GM12878 (cell line): ENCODE measurements at regions not wholly inside any gene's neighbourhood (a gene's known extent, or its start where the extent isn't known, plus 50 kb on each side); places are given as distances from the start of the nearest gene placed in this dataset.

Experiments
- ATAC-seq: fragments of 200-7000 bp; cut with Tn5 transposase; 3 replicates; pipeline ENCODE4 v1.9.1; 2020; ENCODE audit warnings: mild to moderate bottlenecking, moderate library complexity
- BruUV-seq: library from RNA; stranded (reverse); fragments of 400-500 nt; replicated peaks from 2 replicates; lab custom pipeline; 2021; lab: Mats Ljungman, UMichigan
- CTCF ChIA-PET: fragments of 300-600 bp; sonication (Branson Sonifier 250); formaldehyde crosslinking; extraction: SDS; loops from one replicate; lab custom pipeline; 2021; ENCODE audit warnings: inconsistent platforms; lab: Yijun Ruan, JAX
- POLR2A ChIA-PET: fragments of 350-600 bp; formaldehyde crosslinking; extraction: SDS; loops from one replicate; lab custom pipeline; 2021; ENCODE audit warnings: inconsistent platforms; lab: Charles Lee
- RAD21 ChIA-PET: fragments of 300-600 bp; sonication (Branson Sonifier 250); formaldehyde crosslinking; loops from one replicate; lab custom pipeline; 2023; ENCODE audit warnings: antibody characterized with exemption; ENCODE audit not compliant: unreplicated experiment; lab: Charles Lee
- SMC1A ChIA-PET: fragments of 300-600 bp; sonication (Branson Sonifier 250); formaldehyde crosslinking; loops from one replicate; lab custom pipeline; 2023; ENCODE audit not compliant: unreplicated experiment, uncharacterized antibody; lab: Charles Lee
- DNase-seq: peaks from one replicate; pipeline ENCODE4 v3.0.0-alpha.2; 2011; ENCODE audit warnings: low read depth, low spot score
- FAIRE-seq: peaks from 3 replicates; lab custom pipeline; 2011; peaks lifted over from hg19 to GRCh38; lab: Jason Lieb, UNC
- H2AFZ ChIP-seq: 2 replicates; pipeline ENCODE4 v1.6.0; 2011; ENCODE audit warnings: low read depth, low read length, control low read depth; ENCODE audit not compliant: control insufficient read depth
- H3K27ac ChIP-seq: 2 replicates; pipeline ENCODE4 v1.5.1; 2011; ENCODE audit warnings: control low read depth; ENCODE audit not compliant: control insufficient read depth, insufficient read depth
- H3K27me3 ChIP-seq, 2 experiments: replicated peaks in 1 of 2; 2 replicates each; pipeline versions ENCODE4 v1.6.0 to v1.6.1; 2011; ENCODE audit warnings: low read length in 1 of 2; ENCODE audit not compliant: control insufficient read depth in 2 of 2, insufficient read depth in 2 of 2
- H3K36me3 ChIP-seq, 2 experiments: 2 replicates each; pipeline ENCODE4 v1.5.1; 2011; ENCODE audit warnings: low read length in 1 of 2; ENCODE audit not compliant: control insufficient read depth in 2 of 2, insufficient read depth in 2 of 2
- H3K4me1 ChIP-seq: 2 replicates; pipeline ENCODE4 v1.6.1; 2011; ENCODE audit warnings: mild to moderate bottlenecking, low read length, moderate library complexity, mixed read lengths; ENCODE audit not compliant: control insufficient read depth, insufficient read depth
- H3K4me2 ChIP-seq: 2 replicates; pipeline ENCODE4 v1.6.0; 2011; ENCODE audit warnings: control low read depth; ENCODE audit not compliant: control insufficient read depth, insufficient read depth
- H3K4me3 ChIP-seq: fragments of 200-600 bp; sonication (generic); 2 replicates; pipeline ENCODE4 v1.5.1; 2016
- H3K79me2 ChIP-seq: 2 replicates; pipeline ENCODE4 v1.6.0; 2011; ENCODE audit warnings: low read length; ENCODE audit not compliant: control insufficient read depth, insufficient read depth
- H3K9ac ChIP-seq: 2 replicates; pipeline ENCODE4 v1.8.0; 2011; ENCODE audit warnings: low read length, control low read depth, mixed read lengths; ENCODE audit not compliant: control insufficient read depth, insufficient read depth
- H3K9me3 ChIP-seq: replicated peaks from 3 replicates; pipeline ENCODE4 v1.5.1; 2011; ENCODE audit warnings: mild to moderate bottlenecking, low read length; ENCODE audit not compliant: control insufficient read depth, insufficient read depth
- H4K20me1 ChIP-seq: 2 replicates; pipeline ENCODE4 v1.6.0; 2011; ENCODE audit not compliant: control insufficient read depth, insufficient read depth
- CHD4 ChIP-seq: fragments of 200-600 bp; sonication (generic); IDR thresholded peaks from 2 replicates; pipeline ENCODE4 v1.6.1; 2016; ENCODE audit warnings: mild to moderate bottlenecking
- CREM ChIP-seq: IDR thresholded peaks from 2 replicates; pipeline ENCODE4 v1.6.1; 2014; ENCODE audit warnings: antibody characterized with exemption, low read depth
- FOXK2 ChIP-seq: fragments of 450-650 bp; IDR thresholded peaks from 2 replicates; pipeline ENCODE4 v1.6.1; 2017; ENCODE audit warnings: mild to moderate bottlenecking, moderate library complexity
- JUNB ChIP-seq: IDR thresholded peaks from 2 replicates; pipeline ENCODE4 v1.6.1; 2016; ENCODE audit warnings: antibody characterized with exemption, mild to moderate bottlenecking
- LARP7 ChIP-seq: fragments of 450-650 bp; IDR thresholded peaks from 2 replicates; pipeline ENCODE4 v1.6.1; 2017; ENCODE audit warnings: mild to moderate bottlenecking
- PAX8 ChIP-seq: fragments of 450-650 bp; IDR thresholded peaks from 2 replicates; pipeline ENCODE4 v1.6.1; 2017; ENCODE audit warnings: mild to moderate bottlenecking, moderate library complexity
- PML ChIP-seq: IDR thresholded peaks from 2 replicates; pipeline ENCODE4 v1.6.1; 2012; ENCODE audit warnings: low read length, inconsistent platforms
- POLR2A ChIP-seq: IDR thresholded peaks from 2 replicates; pipeline ENCODE4 v1.6.1; 2011; ENCODE audit warnings: low read depth, mild to moderate bottlenecking, low read length
- POLR2AphosphoS5 ChIP-seq: IDR thresholded peaks from 2 replicates; pipeline ENCODE4 v1.6.1; 2011; ENCODE audit warnings: mild to moderate bottlenecking, low read length, inconsistent platforms
- RELA ChIP-seq: fragments of 450-650 bp; IDR thresholded peaks from 2 replicates; pipeline ENCODE4 v1.8.0; 2014; ENCODE audit warnings: borderline replicate concordance; ENCODE audit not compliant: partially characterized antibody
- SREBF2 ChIP-seq: IDR thresholded peaks from 2 replicates; pipeline ENCODE4 v1.6.1; 2012; ENCODE audit warnings: mild to moderate bottlenecking, low read length
- SUZ12 ChIP-seq: fragments of 200-600 bp; sonication (generic); IDR thresholded peaks from one replicate; pipeline ENCODE4 v1.6.1; 2018; ENCODE audit warnings: antibody characterized with exemption, mild to moderate bottlenecking; ENCODE audit not compliant: unreplicated experiment
- TARDBP ChIP-seq: IDR thresholded peaks from 2 replicates; pipeline ENCODE4 v1.6.1; 2016; ENCODE audit warnings: borderline replicate concordance
- TBL1XR1 ChIP-seq: IDR thresholded peaks from 2 replicates; pipeline ENCODE4 v1.6.1; 2012; ENCODE audit warnings: low read depth, low read length, improper control_type of control experiment
- TCF12 ChIP-seq: IDR thresholded peaks from 2 replicates; pipeline ENCODE4 v1.6.1; 2011; ENCODE audit warnings: low read depth, mild to moderate bottlenecking, low read length
- ZNF384 ChIP-seq: IDR thresholded peaks from 2 replicates; pipeline ENCODE4 v1.6.1; 2012; ENCODE audit warnings: low read depth, mild to moderate bottlenecking, low read length, improper control_type of control experiment, borderline replicate concordance
- WGBS: methylation state at CpG from one replicate; pipeline ENCODE4 v1.1.6; 2016; ENCODE audit warnings: low lambda C conversion rate; ENCODE audit not compliant: insufficient replicate concordance, insufficient coverage; ENCODE audit errors: missing lambda C conversion rate; 5-methylcytosine and 5-hydroxymethylcytosine counted together
- in situ Hi-C: fragments of 300-500 bp; cut with MboI; formaldehyde crosslinking; loops from 9 replicates; pipeline ENCODE4 v1.14.3; 2018; ENCODE audit warnings: mixed read lengths
- intact Hi-C: fragments of 100-400 bp; cut with micrococcal nuclease; formaldehyde crosslinking; loops from one replicate; pipeline ENCODE4 v1.14.2; 2022; ENCODE audit not compliant: unreplicated experiment
- TF ChIP-seq, protein P1 (sequence below): fragments of 450-650 bp; IDR thresholded peaks from 2 replicates; pipeline ENCODE4 v1.6.1; 2017; ENCODE audit warnings: low read depth, mild to moderate bottlenecking, moderate library complexity

DNA sequence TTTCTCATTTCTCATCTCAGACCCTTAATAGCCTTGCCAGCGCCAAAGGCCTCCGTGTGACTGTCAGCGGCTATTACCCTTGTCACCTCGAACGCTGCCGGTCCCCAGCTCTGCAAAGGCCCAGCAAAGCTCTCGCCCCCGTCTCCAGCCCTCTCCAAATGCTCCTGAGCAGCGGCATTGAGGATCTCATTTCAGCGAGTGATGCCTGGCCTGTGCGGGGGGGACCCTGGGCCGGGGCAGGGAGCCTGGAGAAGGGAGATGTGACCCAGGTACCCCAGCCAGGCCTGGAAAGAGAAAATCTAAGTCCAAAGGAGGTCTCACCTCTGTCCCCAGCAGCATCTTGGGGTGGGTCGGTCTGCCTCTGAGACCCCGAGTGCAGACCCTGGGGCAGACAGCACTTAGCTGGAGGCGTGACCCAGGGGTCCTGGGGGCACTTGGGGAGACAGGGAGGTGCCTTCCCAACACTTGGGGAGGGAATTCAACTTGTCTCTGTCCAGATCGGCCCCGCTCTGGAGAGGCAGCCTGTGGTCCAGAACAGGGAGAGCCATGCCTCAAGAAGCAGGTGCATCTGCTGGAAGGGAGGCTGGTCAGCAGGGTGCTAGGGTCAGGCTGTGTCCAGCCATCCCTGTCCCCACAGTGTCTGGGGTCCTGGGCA lies 521.3 kb downstream of the TBC1D22A start:
- Histone ChIP-seq H4K20me1 (no peaks in the 10 kb centered on the region), H3K4me2 (no peak overlapping the region), H3K9me3 (no peaks in the 10 kb centered on the region), H3K27me3 (no peaks in the 10 kb centered on the region), H2AFZ (no peak overlapping the region), H3K36me3 (no peaks in the 10 kb centered on the region), H3K27ac (no peak overlapping the region), H3K79me2 (no peaks in the 10 kb centered on the region), H3K4me3 (no peak overlapping the region), H3K4me1 (no peaks in the 10 kb centered on the region), H3K9ac (no peak overlapping the region)
- FAIRE-seq, result no peak
- TF ChIP-seq TBL1XR1, result no peak
- no peak for TF ChIP-seq SUZ12
- TF ChIP-seq SREBF2, result no peak
- no peak for TF ChIP-seq FOXK2
- no peak for TF ChIP-seq ZNF384
- TF ChIP-seq TARDBP, result no peak
- no peak for TF ChIP-seq JUNB
- TF ChIP-seq CREM, result no peak
- no peak for TF ChIP-seq PML
- no peak for TF ChIP-seq TCF12
- TF ChIP-seq, protein P1, sequence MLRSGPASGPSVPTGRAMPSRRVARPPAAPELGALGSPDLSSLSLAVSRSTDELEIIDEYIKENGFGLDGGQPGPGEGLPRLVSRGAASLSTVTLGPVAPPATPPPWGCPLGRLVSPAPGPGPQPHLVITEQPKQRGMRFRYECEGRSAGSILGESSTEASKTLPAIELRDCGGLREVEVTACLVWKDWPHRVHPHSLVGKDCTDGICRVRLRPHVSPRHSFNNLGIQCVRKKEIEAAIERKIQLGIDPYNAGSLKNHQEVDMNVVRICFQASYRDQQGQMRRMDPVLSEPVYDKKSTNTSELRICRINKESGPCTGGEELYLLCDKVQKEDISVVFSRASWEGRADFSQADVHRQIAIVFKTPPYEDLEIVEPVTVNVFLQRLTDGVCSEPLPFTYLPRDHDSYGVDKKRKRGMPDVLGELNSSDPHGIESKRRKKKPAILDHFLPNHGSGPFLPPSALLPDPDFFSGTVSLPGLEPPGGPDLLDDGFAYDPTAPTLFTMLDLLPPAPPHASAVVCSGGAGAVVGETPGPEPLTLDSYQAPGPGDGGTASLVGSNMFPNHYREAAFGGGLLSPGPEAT, result no peak
- no peak for TF ChIP-seq CHD4
- no peak for TF ChIP-seq LARP7
- no peak for TF ChIP-seq POLR2A
- TF ChIP-seq PAX8, result no peak
- no peak for TF ChIP-seq POLR2AphosphoS5
- no peak for TF ChIP-seq RELA
- no peak for DNase-seq
- POLR2A ChIA-PET, result no interaction called here
- intact Hi-C loops (no loop called here), in situ Hi-C loops (no loop called here)
- BruUV-seq, result no TSS peak
- CTCF ChIA-PET, result no interaction called here
- SMC1A ChIA-PET, result no interaction called here
- ATAC-seq, result no peak
- 44% methylated on average over 16 of the region's 17 CpGs for WGBS
- RAD21 ChIA-PET, result no interaction called here
